Osteoblast (primary cell): ENCODE measurements at regions not wholly inside any gene's neighbourhood (a gene's known extent, or its start where the extent isn't known, plus 50 kb on each side); places are given as distances from the start of the nearest gene placed in this dataset.

Source experiments
- DNase-seq: peaks from one replicate; pipeline ENCODE4 v3.0.0; 2011; ENCODE audit warnings: low spot score, mixed read lengths; ENCODE audit not compliant: insufficient read length; ENCODE audit errors: missing footprints
- H2AFZ ChIP-seq: 2 replicates; pipeline ENCODE4 v1.6.0; 2011; ENCODE audit warnings: mild to moderate bottlenecking, low read length
- H3K27ac ChIP-seq: 2 replicates; pipeline ENCODE4 v1.5.1; 2011; ENCODE audit warnings: mild to moderate bottlenecking, low read depth, low read length, moderate library complexity
- H3K27me3 ChIP-seq: 2 replicates; pipeline ENCODE4 v1.6.0; 2012; ENCODE audit warnings: mild to moderate bottlenecking, control low read depth, inconsistent platforms, low read length, moderate library complexity; ENCODE audit not compliant: insufficient read depth
- H3K36me3 ChIP-seq: 2 replicates; pipeline ENCODE4 v1.5.1; 2011; ENCODE audit warnings: mild to moderate bottlenecking, low read length, control low read depth, moderate library complexity; ENCODE audit not compliant: insufficient read depth
- H3K4me1 ChIP-seq: 2 replicates; pipeline ENCODE4 v1.5.1; 2011; ENCODE audit warnings: mild to moderate bottlenecking, low read length, control low read depth, moderate library complexity; ENCODE audit not compliant: insufficient read depth
- H3K4me2 ChIP-seq: 2 replicates; pipeline ENCODE4 v1.6.0; 2011; ENCODE audit warnings: mild to moderate bottlenecking, low read length; ENCODE audit not compliant: insufficient read depth
- H3K4me3 ChIP-seq: fragments of 200-600 bp; sonication (generic); 3 replicates; pipeline ENCODE4 v1.5.1; 2012; ENCODE audit warnings: mild to moderate bottlenecking, low read length, inconsistent platforms; ENCODE audit not compliant: insufficient read depth
- H3K79me2 ChIP-seq: 2 replicates; pipeline ENCODE4 v1.6.0; 2012; ENCODE audit warnings: mild to moderate bottlenecking, low read length, control low read depth, inconsistent platforms; ENCODE audit not compliant: insufficient read depth
- H3K9me3 ChIP-seq: 2 replicates; pipeline ENCODE4 v1.5.1; 2011; ENCODE audit warnings: low read depth, low read length, control low read depth
- H4K20me1 ChIP-seq: 2 replicates; pipeline ENCODE4 v1.6.0; 2012; ENCODE audit warnings: mild to moderate bottlenecking, low read length, control low read depth; ENCODE audit not compliant: insufficient read depth
- TF ChIP-seq, protein P1 (sequence below): IDR thresholded peaks from 2 replicates; pipeline ENCODE4 v1.5.1; 2011; ENCODE audit warnings: mild to moderate bottlenecking, low read depth, low read length, moderate library complexity; ENCODE audit errors: extremely low read depth

DNA sequence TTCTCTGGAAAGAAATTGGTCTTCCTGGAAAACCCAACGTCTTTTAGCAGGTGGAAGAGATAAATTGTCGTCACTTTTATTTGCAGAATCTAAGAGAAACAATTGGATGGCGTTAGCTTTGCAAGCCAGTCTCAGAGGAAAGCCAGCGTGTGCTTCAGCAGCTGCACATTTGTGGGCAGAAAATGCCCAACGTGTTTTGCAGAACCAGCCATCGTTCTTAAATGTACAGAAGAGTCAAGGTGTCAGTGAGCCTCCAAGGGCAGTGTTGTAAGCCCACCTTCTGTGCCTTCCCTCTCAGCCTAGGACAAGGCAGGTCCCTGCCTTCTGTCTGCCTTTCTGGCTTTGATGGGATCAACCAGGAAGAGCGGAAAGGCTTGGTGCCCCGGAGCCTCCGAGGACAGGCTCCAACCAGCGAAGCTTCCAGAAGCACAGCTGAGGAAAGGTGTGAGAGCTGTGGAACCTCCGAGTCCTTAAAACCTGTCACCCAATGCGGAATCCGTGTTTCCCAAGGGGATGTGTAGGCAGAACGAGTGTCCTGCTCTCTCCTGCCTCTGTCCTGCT lies 116.0 kb upstream of the IRX2 start:
- Histone ChIP-seq H3K9me3 (peaks cover 4% of the 10 kb centered on the region), H2AFZ (no peak overlapping the region), H3K4me3 (no peak overlapping the region), H3K27ac (no peak overlapping the region), H3K79me2 (no peaks in the 10 kb centered on the region), H3K4me2 (no peak overlapping the region), H3K4me1 (no peaks in the 10 kb centered on the region), H3K36me3 (no peaks in the 10 kb centered on the region), H4K20me1 (no peaks in the 10 kb centered on the region), H3K27me3 (no peaks in the 10 kb centered on the region)
- peak; percentile 25 for DNase-seq
- TF ChIP-seq, protein P1, sequence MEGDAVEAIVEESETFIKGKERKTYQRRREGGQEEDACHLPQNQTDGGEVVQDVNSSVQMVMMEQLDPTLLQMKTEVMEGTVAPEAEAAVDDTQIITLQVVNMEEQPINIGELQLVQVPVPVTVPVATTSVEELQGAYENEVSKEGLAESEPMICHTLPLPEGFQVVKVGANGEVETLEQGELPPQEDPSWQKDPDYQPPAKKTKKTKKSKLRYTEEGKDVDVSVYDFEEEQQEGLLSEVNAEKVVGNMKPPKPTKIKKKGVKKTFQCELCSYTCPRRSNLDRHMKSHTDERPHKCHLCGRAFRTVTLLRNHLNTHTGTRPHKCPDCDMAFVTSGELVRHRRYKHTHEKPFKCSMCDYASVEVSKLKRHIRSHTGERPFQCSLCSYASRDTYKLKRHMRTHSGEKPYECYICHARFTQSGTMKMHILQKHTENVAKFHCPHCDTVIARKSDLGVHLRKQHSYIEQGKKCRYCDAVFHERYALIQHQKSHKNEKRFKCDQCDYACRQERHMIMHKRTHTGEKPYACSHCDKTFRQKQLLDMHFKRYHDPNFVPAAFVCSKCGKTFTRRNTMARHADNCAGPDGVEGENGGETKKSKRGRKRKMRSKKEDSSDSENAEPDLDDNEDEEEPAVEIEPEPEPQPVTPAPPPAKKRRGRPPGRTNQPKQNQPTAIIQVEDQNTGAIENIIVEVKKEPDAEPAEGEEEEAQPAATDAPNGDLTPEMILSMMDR: no peak

DNA sequence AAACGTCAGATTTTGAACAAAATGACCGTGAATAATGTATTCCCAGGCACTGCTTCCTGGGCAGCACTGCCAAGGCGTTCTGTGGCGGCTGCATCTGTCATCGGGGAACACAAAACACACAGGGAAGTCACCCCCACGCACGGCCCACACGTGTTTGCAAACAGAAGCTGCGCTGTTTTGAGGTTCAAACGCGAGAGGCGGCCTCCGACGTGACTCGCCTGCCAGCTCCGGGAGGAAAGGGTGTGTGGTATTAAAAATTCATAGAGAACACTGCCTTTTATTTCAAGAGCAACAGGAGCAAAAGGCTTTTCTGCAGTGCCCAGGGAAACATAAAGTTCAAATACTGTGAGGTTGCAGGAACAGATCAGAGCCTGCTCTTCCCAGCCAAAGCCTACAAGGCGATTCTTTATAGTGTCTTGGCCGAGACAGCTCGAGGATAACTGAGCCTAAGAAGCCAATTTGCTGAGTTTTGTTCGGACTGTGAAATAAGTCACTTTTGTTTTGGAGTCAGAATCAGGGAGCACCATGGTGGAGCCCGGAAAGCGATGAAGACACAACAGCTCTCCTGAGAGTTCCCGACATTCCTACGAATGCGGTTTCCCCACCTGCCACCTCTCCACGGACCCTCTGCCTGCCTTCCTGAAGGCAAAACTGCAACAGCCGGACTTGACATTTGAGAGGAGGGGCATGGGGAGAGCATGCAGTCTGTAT lies 115.3 kb upstream of the IRX2 start:
- H3K36me3 ChIP-seq: no peaks in the 10 kb centered on the region
- no peak overlapping the region for H3K4me3 ChIP-seq
- no peak overlapping the region for H2AFZ ChIP-seq
- no peaks in the 10 kb centered on the region for H3K27me3 ChIP-seq
- H4K20me1 ChIP-seq: no peaks in the 10 kb centered on the region
- H3K27ac ChIP-seq: no peak overlapping the region
- TF ChIP-seq, protein P1: no peak
- H3K9me3 ChIP-seq: peaks cover 4% of the 10 kb centered on the region
- no peaks in the 10 kb centered on the region for H3K4me1 ChIP-seq
- peak; percentile 62 for DNase-seq
- H3K79me2 ChIP-seq: no peaks in the 10 kb centered on the region
- H3K4me2 ChIP-seq: no peak overlapping the region

DNA sequence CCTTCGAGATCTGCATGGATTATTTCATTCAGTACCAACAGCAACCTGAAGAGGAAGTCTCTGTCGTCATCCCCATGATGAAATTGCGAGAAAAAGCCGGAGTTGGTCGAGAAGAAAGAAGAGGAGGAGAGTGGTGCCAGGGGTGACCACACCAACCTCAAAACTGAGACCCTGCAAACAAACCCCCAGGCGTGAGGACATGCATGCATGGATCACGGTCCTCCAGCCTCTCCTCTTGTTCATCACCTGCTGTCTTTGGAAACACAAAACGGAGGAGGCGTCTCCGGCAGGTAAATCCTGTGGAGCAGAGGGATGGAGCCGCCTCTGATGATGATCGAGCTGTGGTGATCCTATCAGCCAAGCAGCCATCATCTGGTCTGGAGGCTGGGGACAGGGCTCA lies 114.4 kb upstream of the IRX2 start:
- Histone ChIP-seq H3K4me2 (no peak overlapping the region), H3K4me1 (no peaks in the 10 kb centered on the region), H3K27ac (no peak overlapping the region), H3K9me3 (peaks cover 4% of the 10 kb centered on the region), H3K36me3 (no peaks in the 10 kb centered on the region), H4K20me1 (no peaks in the 10 kb centered on the region), H3K4me3 (no peak overlapping the region), H2AFZ (no peak overlapping the region), H3K79me2 (no peaks in the 10 kb centered on the region), H3K27me3 (no peaks in the 10 kb centered on the region)
- TF ChIP-seq, protein P1: no peak
- no peak for DNase-seq

DNA sequence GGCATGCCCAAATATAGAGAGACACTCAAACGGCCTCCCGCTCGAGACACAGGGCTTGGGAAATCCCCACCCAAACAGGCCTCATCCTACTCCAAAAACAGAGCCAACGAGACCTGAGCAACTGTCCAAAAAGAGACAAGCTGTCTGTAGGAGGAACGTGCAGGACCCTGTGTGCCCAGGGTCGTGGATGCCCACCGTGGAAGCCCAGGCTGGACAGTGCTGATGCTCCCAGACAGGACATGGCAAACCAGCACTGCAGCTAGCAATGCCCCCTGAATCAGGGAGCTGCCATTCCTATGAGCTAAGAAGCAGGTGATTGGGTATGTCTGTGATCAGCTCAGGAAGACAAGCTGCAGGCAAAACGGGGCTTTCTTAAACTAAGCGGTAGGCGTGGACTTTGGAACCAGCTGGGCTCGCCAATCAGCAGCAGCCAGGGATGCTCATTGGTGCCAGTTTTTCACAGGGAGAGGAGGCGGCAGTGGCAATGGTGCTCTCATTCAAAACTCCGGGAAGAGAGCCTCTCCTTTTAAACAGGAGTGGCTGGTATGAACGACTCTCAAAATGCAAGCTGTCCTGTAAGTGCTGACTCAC lies 113.1 kb upstream of the IRX2 start:
- H3K9me3 ChIP-seq: peaks cover 3% of the 10 kb centered on the region
- no peaks in the 10 kb centered on the region for H3K36me3 ChIP-seq
- H4K20me1 ChIP-seq: no peaks in the 10 kb centered on the region
- no peaks in the 10 kb centered on the region for H3K27me3 ChIP-seq
- DNase-seq: peak; percentile 51
- no peak overlapping the region for H3K4me2 ChIP-seq
- no peaks in the 10 kb centered on the region for H3K79me2 ChIP-seq
- no peak overlapping the region for H2AFZ ChIP-seq
- TF ChIP-seq, protein P1: no peak
- no peak overlapping the region for H3K27ac ChIP-seq
- no peaks in the 10 kb centered on the region for H3K4me1 ChIP-seq
- H3K4me3 ChIP-seq: no peak overlapping the region
